Coronary artery (tissue), 2 donors: ENCODE measurements at regions not wholly inside any gene's neighbourhood (a gene's known extent, or its start where the extent isn't known, plus 50 kb on each side); places are given as distances from the start of the nearest gene placed in this dataset.

ENCODE experiments used
- DNase-seq: peaks from one replicate; pipeline ENCODE4 v3.0.0-alpha.2; 2017; ENCODE audit warnings: low spot score
- H3K27ac ChIP-seq, 2 donors: fragments of 200-600 bp; sonication (generic); one replicate each; pipeline ENCODE4 v1.5.1; 2016 to 2019
- H3K4me3 ChIP-seq: fragments of 200-600 bp; sonication (generic); 2 replicates; pipeline ENCODE4 v1.5.1; 2016; ENCODE audit warnings: mild to moderate bottlenecking, moderate library complexity
- CTCF ChIP-seq: fragments of 200-600 bp; sonication (generic); IDR thresholded peaks from one replicate; pipeline ENCODE4 v1.5.1; 2019; ENCODE audit warnings: antibody characterized with exemption

GRCh38 chr4:20493761-20494353 lies 206.4 kb upstream of the PACRGL start:
- Histone ChIP-seq H3K27ac (no peak overlapping the region), H3K4me3 (no peak overlapping the region)
- no peak for TF ChIP-seq CTCF
- no peak for DNase-seq

- no peak overlapping the region for H3K27ac ChIP-seq
- DNase-seq: no peak
- TF ChIP-seq CTCF: no peak
- H3K4me3 ChIP-seq: no peak overlapping the region
Observed at GRCh38 chr4:20496068-20496467, 204.2 kb upstream of the PACRGL start.

- Histone ChIP-seq H3K4me3 (no peak overlapping the region), H3K27ac (no peak overlapping the region)
- no peak for DNase-seq
- no peak for TF ChIP-seq CTCF
Observed at GRCh38 chr4:20504146-20504545, 196.1 kb upstream of the PACRGL start.

DNA sequence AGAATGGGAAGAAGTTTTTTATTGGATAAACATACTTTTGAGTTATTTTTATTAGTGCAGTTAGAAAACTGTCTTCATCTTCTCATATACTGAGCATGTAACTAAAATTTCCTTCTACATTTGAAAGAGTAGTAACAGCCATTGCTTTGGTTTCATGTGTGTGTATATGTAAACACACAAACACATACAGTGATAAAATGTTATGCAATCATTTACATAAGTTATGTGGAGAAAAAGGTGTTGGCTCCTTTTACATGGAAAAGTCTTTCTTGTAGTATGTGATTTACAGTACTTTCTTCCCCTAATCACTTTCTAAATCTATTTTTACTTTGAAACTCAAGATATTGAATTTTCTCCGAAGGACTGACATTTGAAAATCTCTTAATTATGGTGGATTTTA lies 194.3 kb upstream of the PACRGL start:
- Histone ChIP-seq H3K4me3 (no peak overlapping the region), H3K27ac (no peak overlapping the region)
- DNase-seq: no peak
- no peak for TF ChIP-seq CTCF

DNA sequence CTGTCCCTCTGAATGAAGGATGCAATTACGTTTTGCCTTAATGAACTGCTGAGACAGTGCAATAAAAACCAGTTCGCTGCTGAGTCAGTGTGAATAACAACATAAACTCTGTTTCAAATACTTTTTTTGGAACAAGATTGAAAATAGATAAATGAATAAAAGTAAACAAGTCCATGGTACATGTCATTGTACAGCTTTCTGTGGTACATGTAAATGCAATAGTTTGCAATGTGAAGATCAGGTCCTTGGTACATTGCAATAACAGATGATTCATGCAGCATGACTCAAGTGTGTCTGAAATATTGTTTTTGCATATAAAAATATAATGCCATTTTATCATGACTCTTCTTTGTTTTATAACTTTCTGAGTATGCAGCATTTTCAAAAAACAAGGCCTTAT lies 193.4 kb upstream of the PACRGL start:
- H3K27ac ChIP-seq: no peak overlapping the region
- DNase-seq: no peak
- no peak for TF ChIP-seq CTCF
- H3K4me3 ChIP-seq: no peak overlapping the region

DNA sequence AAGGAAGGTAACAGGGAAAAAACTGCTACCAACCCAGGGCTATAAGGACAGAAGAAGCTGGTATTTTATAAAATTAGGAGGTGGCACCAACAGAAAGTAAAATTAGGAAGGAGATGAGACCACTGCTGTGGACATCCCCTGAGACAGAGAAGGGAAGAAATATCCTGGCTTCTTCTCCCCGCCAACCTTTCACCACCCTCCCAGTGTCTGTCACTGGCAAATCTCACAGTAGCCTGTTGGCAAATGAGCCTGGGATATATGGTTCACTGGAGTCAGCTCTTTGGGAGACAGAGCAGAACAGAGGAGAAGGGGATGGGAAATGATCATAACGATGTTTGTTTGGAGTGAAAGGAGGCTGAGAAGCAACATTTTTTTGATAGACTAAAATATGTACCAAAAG lies 190.9 kb upstream of the PACRGL start:
- Histone ChIP-seq H3K4me3 (no peak overlapping the region), H3K27ac (no peak overlapping the region)
- DNase-seq: no peak
- TF ChIP-seq CTCF: no peak

GRCh38 chr4:20512033-20512792 lies 188.0 kb upstream of the PACRGL start:
- no peak for DNase-seq
- H3K27ac ChIP-seq: peak overlapping the region; percentile 14 to 71

More at GRCh38 chr4:20512033-20512792, 188.0 kb upstream of the PACRGL start:
- no peak for TF ChIP-seq CTCF
- peak overlapping the region; percentile 56 for H3K4me3 ChIP-seq
